ENCODE measurements at regions not wholly inside any gene's neighbourhood (a gene's known extent, or its start where the extent isn't known, plus 50 kb on each side); places are given as distances from the start of the nearest gene placed in this dataset.

DNA sequence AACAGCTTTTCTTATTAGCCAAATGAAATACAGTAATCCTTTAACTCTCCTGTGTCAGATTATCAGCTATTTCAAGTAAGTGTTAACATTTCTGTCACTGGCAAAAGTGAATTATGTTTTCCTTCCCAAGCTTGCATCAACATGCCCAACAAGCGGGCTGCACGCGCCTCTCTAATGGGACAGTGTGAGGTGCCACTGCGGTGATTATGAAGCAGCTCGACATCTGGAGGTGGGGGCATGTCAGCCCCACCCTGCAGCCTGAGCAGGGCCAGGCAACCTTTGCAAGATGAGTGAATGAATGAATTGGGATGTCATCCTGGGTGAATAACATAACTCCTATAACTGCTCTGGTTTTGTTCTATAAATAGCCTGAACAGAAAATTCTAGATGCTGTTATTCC is 301.4 kb downstream of the ZNF326 start:
- POLR2A ChIA-PET: no interaction called here
- WGBS (ENCODE audit: low lambda C conversion rate): 4% methylated on average over 5 of the region's 5 CpGs
- Histone ChIP-seq H4K20me1 (ENCODE audit: insufficient read depth, low read length) (no peaks in the 10 kb centered on the region), H3K4me3 (replicated peaks in 1 of 3; ENCODE audit: insufficient read depth in 1 of 3, low read depth in 2 of 3, low read length in 3 of 3) (no peak overlapping the region), H2AFZ (ENCODE audit: low read length) (no peak overlapping the region), H3K4me2 (ENCODE audit: low read depth, low read length) (no peak overlapping the region), H3K27ac (ENCODE audit: extremely low read length, insufficient read depth, low read length) (no peak overlapping the region), H3K27me3 (ENCODE audit: control insufficient read depth in 1 of 2, insufficient read depth in 2 of 2, low read length in 2 of 2) (no peaks in the 10 kb centered on the region), H3K36me3 (replicated peaks in 1 of 2; ENCODE audit: control insufficient read depth in 1 of 2, insufficient read depth in 2 of 2, low read length in 2 of 2) (no peaks in the 10 kb centered on the region), H3K4me1 (ENCODE audit: insufficient read depth, low read length) (no peaks in the 10 kb centered on the region), H3K79me2 (ENCODE audit: insufficient read depth, low read length) (no peaks in the 10 kb centered on the region), H3K9me3 (ENCODE audit: low read length) (no peaks in the 10 kb centered on the region), H3K9ac (ENCODE audit: insufficient read depth, low read depth, low read length) (no peak overlapping the region)
- DNase-seq (ENCODE audit: low spot score) (no peak), ATAC-seq (no peak), FAIRE-seq (no peak)
- CTCF ChIA-PET (ENCODE audit: low intra/inter-chr PET ratio, low total read pairs): no interaction called here
- in situ Hi-C loops (cut with HindIII; ENCODE audit: extremely low pct_ligation_motif_present, low pct_unique_long_range_greater_than_20kb) (no loop called here), intact Hi-C loops (cut with micrococcal nuclease; ENCODE audit: unreplicated experiment) (no loop called here)
- BruUV-seq (replicated peaks): no TSS peak
- no peak for TF ChIP-seq ARID2 (CRISPR knock-in tag; IDR thresholded peaks at IDR 0.05; ENCODE audit: borderline replicate concordance)
- TF ChIP-seq BRD4 (CRISPR knock-in tag; IDR thresholded peaks at IDR 0.05): no peak
- TF ChIP-seq HNRNPUL1 (IDR thresholded peaks at IDR 0.05; ENCODE audit: low read depth, low read length): no peak
- TF ChIP-seq ZNF460 (CRISPR knock-in tag; IDR thresholded peaks at IDR 0.05; ENCODE audit: borderline replicate concordance): no peak
- no peak for TF ChIP-seq ZNF660 (CRISPR knock-in tag; IDR thresholded peaks at IDR 0.05; ENCODE audit: borderline replicate concordance, low read depth)
- TF ChIP-seq ZNF10 (CRISPR knock-in tag; IDR thresholded peaks at IDR 0.05; ENCODE audit: borderline replicate concordance, low read depth): no peak
- TF ChIP-seq SMARCE1 (IDR thresholded peaks at IDR 0.05; ENCODE audit: borderline replicate concordance): no peak
- no peak for TF ChIP-seq PREB (CRISPR knock-in tag; IDR thresholded peaks at IDR 0.05)
- TF ChIP-seq, protein P1, sequence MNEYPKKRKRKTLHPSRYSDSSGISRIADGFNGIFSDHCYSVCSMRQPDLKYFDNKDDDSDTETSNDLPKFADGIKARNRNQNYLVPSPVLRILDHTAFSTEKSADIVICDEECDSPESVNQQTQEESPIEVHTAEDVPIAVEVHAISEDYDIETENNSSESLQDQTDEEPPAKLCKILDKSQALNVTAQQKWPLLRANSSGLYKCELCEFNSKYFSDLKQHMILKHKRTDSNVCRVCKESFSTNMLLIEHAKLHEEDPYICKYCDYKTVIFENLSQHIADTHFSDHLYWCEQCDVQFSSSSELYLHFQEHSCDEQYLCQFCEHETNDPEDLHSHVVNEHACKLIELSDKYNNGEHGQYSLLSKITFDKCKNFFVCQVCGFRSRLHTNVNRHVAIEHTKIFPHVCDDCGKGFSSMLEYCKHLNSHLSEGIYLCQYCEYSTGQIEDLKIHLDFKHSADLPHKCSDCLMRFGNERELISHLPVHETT (CRISPR knock-in tag; conservative IDR thresholded peaks at IDR 0.05): no peak
- TF ChIP-seq, protein P2, sequence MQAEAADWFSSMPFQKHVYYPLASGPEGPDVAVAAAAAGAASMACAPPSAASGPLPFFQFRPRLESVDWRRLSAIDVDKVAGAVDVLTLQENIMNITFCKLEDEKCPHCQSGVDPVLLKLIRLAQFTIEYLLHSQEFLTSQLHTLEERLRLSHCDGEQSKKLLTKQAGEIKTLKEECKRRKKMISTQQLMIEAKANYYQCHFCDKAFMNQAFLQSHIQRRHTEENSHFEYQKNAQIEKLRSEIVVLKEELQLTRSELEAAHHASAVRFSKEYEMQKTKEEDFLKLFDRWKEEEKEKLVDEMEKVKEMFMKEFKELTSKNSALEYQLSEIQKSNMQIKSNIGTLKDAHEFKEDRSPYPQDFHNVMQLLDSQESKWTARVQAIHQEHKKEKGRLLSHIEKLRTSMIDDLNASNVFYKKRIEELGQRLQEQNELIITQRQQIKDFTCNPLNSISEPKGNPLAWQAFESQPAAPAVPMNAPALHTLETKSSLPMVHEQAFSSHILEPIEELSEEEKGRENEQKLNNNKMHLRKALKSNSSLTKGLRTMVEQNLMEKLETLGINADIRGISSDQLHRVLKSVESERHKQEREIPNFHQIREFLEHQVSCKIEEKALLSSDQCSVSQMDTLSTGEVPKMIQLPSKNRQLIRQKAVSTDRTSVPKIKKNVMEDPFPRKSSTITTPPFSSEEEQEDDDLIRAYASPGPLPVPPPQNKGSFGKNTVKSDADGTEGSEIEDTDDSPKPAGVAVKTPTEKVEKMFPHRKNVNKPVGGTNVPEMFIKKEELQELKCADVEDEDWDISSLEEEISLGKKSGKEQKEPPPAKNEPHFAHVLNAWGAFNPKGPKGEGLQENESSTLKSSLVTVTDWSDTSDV (CRISPR knock-in tag; IDR thresholded peaks at IDR 0.05): no peak
- TF ChIP-seq NONO (IDR thresholded peaks at IDR 0.05): no peak
- no peak for TF ChIP-seq NONO (CRISPR knock-in tag; conservative IDR thresholded peaks at IDR 0.05)
- TF ChIP-seq ZNF678 (CRISPR knock-in tag; IDR thresholded peaks at IDR 0.05): no peak
- no peak for TF ChIP-seq ZFYVE20 (CRISPR knock-in tag; IDR thresholded peaks at IDR 0.05; ENCODE audit: borderline replicate concordance, low read depth)
- TF ChIP-seq ATRX (CRISPR knock-in tag; IDR thresholded peaks at IDR 0.05; ENCODE audit: borderline replicate concordance): no peak
- no peak for TF ChIP-seq ZNF616 (CRISPR knock-in tag; IDR thresholded peaks at IDR 0.05; ENCODE audit: low read depth)

Data from HepG2 (cell line).